SW 1271 (cell line): ENCODE measurements at regions not wholly inside any gene's neighbourhood (a gene's known extent, or its start where the extent isn't known, plus 50 kb on each side); places are given as distances from the start of the nearest gene placed in this dataset.
A peak's percentile ranks its signal among the peaks of the same experiment; 100 is the strongest.

ENCODE experiments used
- DNase-seq, 2 experiments: peaks; one replicate each; lab custom pipeline; 2025; lab: John Stamatoyannopoulos, UW

GRCh38 chr16:66144641-66145040, 221.8 kb upstream of the CDH5 start:
- DNase-seq = no peak

- no peak for DNase-seq
Observed at GRCh38 chr16:66143415-66143814, 223.1 kb upstream of the CDH5 start.

- DNase-seq = no peak
Observed at GRCh38 chr16:66141885-66142284, 224.6 kb upstream of the CDH5 start.

GRCh38 chr16:66137853-66138252, 228.6 kb upstream of the CDH5 start:
- DNase-seq = no peak

GRCh38 chr16:66136841-66137240, 229.7 kb upstream of the CDH5 start:
- DNase-seq = no peak

- no peak for DNase-seq
Observed at GRCh38 chr16:66135838-66136237, 230.7 kb upstream of the CDH5 start.

- DNase-seq = no peak
Observed at GRCh38 chr16:66135421-66135831, 231.1 kb upstream of the CDH5 start.

GRCh38 chr16:66134875-66135274, 231.6 kb upstream of the CDH5 start:
- DNase-seq = no peak

GRCh38 chr16:66133643-66134338, 232.7 kb upstream of the CDH5 start:
- DNase-seq = no peak

GRCh38 chr16:66131895-66132294, 234.6 kb upstream of the CDH5 start:
- no peak for DNase-seq

GRCh38 chr16:66131156-66131807, 235.2 kb upstream of the CDH5 start:
- DNase-seq = peak in 1 of 2 experiments; percentile 15

- no peak for DNase-seq
Observed at GRCh38 chr16:66130296-66130905, 236.1 kb upstream of the CDH5 start.

GRCh38 chr16:66129196-66129595, 237.3 kb upstream of the CDH5 start:
- no peak for DNase-seq

- DNase-seq = no peak
Observed at GRCh38 chr16:66128371-66128770, 238.1 kb upstream of the CDH5 start.

GRCh38 chr16:66127459-66128370, 238.8 kb upstream of the CDH5 start:
- no peak for DNase-seq

GRCh38 chr16:66121466-66121865, 245.0 kb upstream of the CDH5 start:
- DNase-seq = no peak

GRCh38 chr16:66120656-66121055, 245.8 kb upstream of the CDH5 start:
- no peak for DNase-seq

- DNase-seq = no peak
Observed at GRCh38 chr16:66116163-66117002, 250.1 kb upstream of the CDH5 start.

GRCh38 chr16:66115373-66115772, 251.1 kb upstream of the CDH5 start:
- DNase-seq = no peak

- DNase-seq = no peak
Observed at GRCh38 chr16:66113223-66113622, 253.3 kb upstream of the CDH5 start.

- DNase-seq = no peak
Observed at GRCh38 chr16:66109677-66110076, 256.8 kb upstream of the CDH5 start.
